IMR-90 (cell line): ENCODE measurements at regions not wholly inside any gene's neighbourhood (a gene's known extent, or its start where the extent isn't known, plus 50 kb on each side); places are given as distances from the start of the nearest gene placed in this dataset.

Experiments used
- ATAC-seq: fragments of 200-7000 bp; cut with Tn5 transposase; 2 replicates; pipeline ENCODE4 v1.9.1; 2020; ENCODE audit warnings: low read depth, mild to moderate bottlenecking, moderate library complexity
- BruUV-seq: library from RNA; stranded (reverse); fragments of 400-500 nt; replicated peaks from 2 replicates; lab custom pipeline; 2021; lab: Mats Ljungman, UMichigan
- CTCF ChIA-PET: fragments of 300-600 bp; formaldehyde crosslinking; extraction: SDS; loops from one replicate; lab custom pipeline; 2021; ENCODE audit warnings: antibody characterized with exemption; lab: Yijun Ruan, JAX
- POLR2A ChIA-PET: fragments of 300-600 bp; sonication (Branson Sonifier 250); formaldehyde crosslinking; loops from one replicate; lab custom pipeline; 2022; ENCODE audit warnings: antibody characterized with exemption; ENCODE audit not compliant: unreplicated experiment; lab: Charles Lee
- DNase-seq: peaks from one replicate; pipeline ENCODE4 v3.0.0; 2013
- H2AFZ ChIP-seq: replicated peaks from 2 replicates; pipeline ENCODE3; 2013; ENCODE audit warnings: low read length, mild to moderate bottlenecking; ENCODE audit not compliant: poor library complexity
- H2AK5ac ChIP-seq: 2 replicates; pipeline ENCODE4 v1.6.1; 2013; ENCODE audit warnings: low read depth, low read length, inconsistent platforms
- H2AK9ac ChIP-seq: replicated peaks from 2 replicates; pipeline ENCODE3; 2013; ENCODE audit warnings: mild to moderate bottlenecking, low read depth, low read length, moderate library complexity; ENCODE audit not compliant: poor library complexity
- H2BK120ac ChIP-seq: 2 replicates; pipeline ENCODE4 v1.6.1; 2013; ENCODE audit warnings: low read depth, low read length, inconsistent platforms
- H2BK15ac ChIP-seq: 3 replicates; pipeline ENCODE4 v1.6.1; 2013; ENCODE audit warnings: low read depth, low read length, inconsistent platforms
- H2BK20ac ChIP-seq: 2 replicates; pipeline ENCODE4 v1.6.1; 2013; ENCODE audit warnings: low read depth, mild to moderate bottlenecking, inconsistent platforms, low read length, moderate library complexity
- H2BK5ac ChIP-seq: 2 replicates; pipeline ENCODE4 v1.6.1; 2013; ENCODE audit warnings: mild to moderate bottlenecking, low read depth, low read length, inconsistent platforms; ENCODE audit not compliant: poor library complexity, severe bottlenecking
- H3K14ac ChIP-seq: replicated peaks from 2 replicates; pipeline ENCODE4 v1.6.1; 2013; ENCODE audit warnings: low read depth, low read length, inconsistent platforms
- H3K18ac ChIP-seq: 2 replicates; pipeline ENCODE4 v1.6.1; 2013; ENCODE audit warnings: low read depth, low read length, control low read depth
- H3K23ac ChIP-seq: 2 replicates; pipeline ENCODE4 v1.6.1; 2013; ENCODE audit warnings: low read depth, low read length, inconsistent platforms
- H3K27ac ChIP-seq: 2 replicates; pipeline ENCODE4 v1.5.1; 2013; ENCODE audit warnings: mild to moderate bottlenecking, control low read depth, low read length; ENCODE audit not compliant: insufficient read depth
- H3K27me3 ChIP-seq: 2 replicates; pipeline ENCODE4 v1.6.1; 2013; ENCODE audit warnings: low read length; ENCODE audit not compliant: control insufficient read depth, insufficient read depth
- H3K36me3 ChIP-seq: 2 replicates; pipeline ENCODE4 v1.6.1; 2013; ENCODE audit warnings: low read length, mixed read lengths; ENCODE audit not compliant: control insufficient read depth, insufficient read depth
- H3K4ac ChIP-seq: 2 replicates; pipeline ENCODE4 v1.6.1; 2013; ENCODE audit warnings: low read depth, low read length, inconsistent platforms
- H3K4me1 ChIP-seq: 2 replicates; pipeline ENCODE4 v1.6.1; 2013; ENCODE audit warnings: low read length, mixed read lengths; ENCODE audit not compliant: control insufficient read depth, insufficient read depth
- H3K4me2 ChIP-seq: 2 replicates; pipeline ENCODE4 v1.6.1; 2013; ENCODE audit warnings: low read depth, mild to moderate bottlenecking, control low read depth, low read length, moderate library complexity
- H3K4me3 ChIP-seq: 2 replicates; pipeline ENCODE4 v1.5.1; 2013; ENCODE audit warnings: low read depth, mild to moderate bottlenecking, control low read depth, low read length, moderate library complexity; ENCODE audit not compliant: insufficient read depth
- H3K56ac ChIP-seq: 2 replicates; pipeline ENCODE4 v1.6.1; 2013; ENCODE audit warnings: low read length, inconsistent platforms; ENCODE audit not compliant: insufficient read depth; ENCODE audit errors: extremely low read depth
- H3K79me1 ChIP-seq, 2 experiments: 2 replicates each; pipeline ENCODE4 v1.6.1; 2013; ENCODE audit warnings: low read length in 2 of 2, inconsistent platforms in 1 of 2, low read depth in 1 of 2
- H3K9ac ChIP-seq: 2 replicates; pipeline ENCODE4 v1.6.1; 2013; ENCODE audit warnings: low read depth, low read length, control low read depth
- H3K9me1 ChIP-seq: 2 replicates; pipeline ENCODE4 v1.6.1; 2013; ENCODE audit warnings: low read length, inconsistent platforms; ENCODE audit not compliant: insufficient read depth
- H3K9me3 ChIP-seq: 2 replicates; pipeline ENCODE4 v1.6.1; 2013; ENCODE audit warnings: low read length; ENCODE audit not compliant: control insufficient read depth, insufficient read depth
- H4K20me1 ChIP-seq: 2 replicates; pipeline ENCODE4 v1.6.1; 2013; ENCODE audit warnings: low read length, inconsistent platforms; ENCODE audit not compliant: insufficient read depth
- H4K5ac ChIP-seq: 2 replicates; pipeline ENCODE4 v1.6.1; 2013; ENCODE audit warnings: mild to moderate bottlenecking, low read depth, low read length, control low read depth
- H4K8ac ChIP-seq, 2 experiments: 2 replicates each; pipeline ENCODE4 v1.6.1; 2013; ENCODE audit warnings: low read depth in 2 of 2, low read length in 2 of 2, control low read depth in 1 of 2, inconsistent platforms in 1 of 2
- H4K91ac ChIP-seq: 2 replicates; pipeline ENCODE4 v1.6.1; 2013; ENCODE audit warnings: low read depth, low read length, inconsistent platforms; ENCODE audit not compliant: insufficient read depth
- MAFK ChIP-seq: IDR thresholded peaks from 2 replicates; pipeline ENCODE4 v1.6.1; 2012; ENCODE audit warnings: low read depth, low read length, improper control_type of control experiment
- RFX5 ChIP-seq: IDR thresholded peaks from 2 replicates; pipeline ENCODE4 v1.8.0; 2012; ENCODE audit warnings: low read depth, mild to moderate bottlenecking, low read length, moderate library complexity
- WGBS, 2 experiments: methylation state at CpG; one replicate each; pipeline versions ENCODE4 v1.1.5 to v1.1.7; 2013; ENCODE audit warnings: missing lambda C conversion rate in 2 of 2; ENCODE audit not compliant: insufficient read length in 1 of 2; ENCODE audit errors: extremely low coverage in 2 of 2; 5-methylcytosine and 5-hydroxymethylcytosine counted together
- dilution Hi-C: fragments of 300-500 bp; cut with HindIII; formaldehyde crosslinking; loops from one replicate; pipeline ENCODE4 v1.14.3; 2018; ENCODE audit warnings: low sequenced_read_pairs; ENCODE audit not compliant: unreplicated experiment
- in situ Hi-C: fragments of 300-500 bp; cut with MboI; formaldehyde crosslinking; loops from 3 replicates; pipeline ENCODE4 v1.14.3; 2019; ENCODE audit warnings: low sequenced_read_pairs, inconsistent platforms, mixed read lengths
- intact Hi-C: fragments of 100-400 bp; cut with micrococcal nuclease; formaldehyde crosslinking; loops from 2 replicates; pipeline ENCODE4 v1.10.0; 2022

DNA sequence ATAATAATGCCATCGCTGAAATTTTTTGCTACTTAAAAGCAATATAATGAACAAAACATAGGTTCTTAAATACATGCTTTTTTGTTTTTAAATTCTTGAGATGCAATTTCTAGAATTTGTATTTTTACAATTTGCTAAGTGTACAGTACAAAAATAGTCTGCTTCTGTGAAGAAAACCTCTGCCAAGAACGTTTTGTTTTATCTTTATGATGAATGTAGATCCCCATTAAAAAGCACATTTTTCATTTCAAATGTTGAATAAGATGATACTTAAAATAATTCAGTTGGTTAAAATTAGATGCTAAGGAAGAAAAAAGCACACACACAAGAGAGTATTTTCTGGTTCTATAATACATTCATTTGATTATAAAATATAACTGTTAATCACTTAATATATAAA lies 1358.5 kb upstream of the CITED2 start:
- CTCF ChIA-PET = no interaction called here
- H3K9me1 ChIP-seq = no peaks in the 10 kb centered on the region
- dilution Hi-C loops = no loop called here
- no peak overlapping the region for H3K4me2 ChIP-seq
- H3K9ac ChIP-seq = no peak overlapping the region
- H3K36me3 ChIP-seq = no peaks in the 10 kb centered on the region
- no peak overlapping the region for H3K18ac ChIP-seq
- no peak overlapping the region for H3K4me3 ChIP-seq
- BruUV-seq = no TSS peak
- no peak overlapping the region for H4K8ac ChIP-seq
- H2BK20ac ChIP-seq = no peak overlapping the region
- H2BK15ac ChIP-seq = no peak overlapping the region
- no peak overlapping the region for H2AK9ac ChIP-seq
- H3K79me1 ChIP-seq = no peaks in the 10 kb centered on the region
- H2BK5ac ChIP-seq = no peak overlapping the region
- no peak overlapping the region for H4K5ac ChIP-seq
- no peak overlapping the region for H3K14ac ChIP-seq
- no peaks in the 10 kb centered on the region for H3K27me3 ChIP-seq
- DNase-seq = no peak
- H3K4ac ChIP-seq = no peak overlapping the region
- intact Hi-C loops = no loop called here
- no CpG with 5 or more reads among the region's 2 CpGs for WGBS, 2 experiments
- POLR2A ChIA-PET = no interaction called here
- H3K4me1 ChIP-seq = no peaks in the 10 kb centered on the region
- no peaks in the 10 kb centered on the region for H3K9me3 ChIP-seq
- no peak for ATAC-seq
- in situ Hi-C loops = no loop called here
- H3K27ac ChIP-seq = no peak overlapping the region
- H2BK120ac ChIP-seq = no peak overlapping the region
- no peak overlapping the region for H2AK5ac ChIP-seq
- H3K56ac ChIP-seq = no peak overlapping the region
- no peak overlapping the region for H2AFZ ChIP-seq
- H4K91ac ChIP-seq = no peak overlapping the region
- H4K20me1 ChIP-seq = no peaks in the 10 kb centered on the region
- TF ChIP-seq MAFK (no peak), RFX5 (no peak)
- H3K23ac ChIP-seq = no peak overlapping the region
